LNCAP (cell line): ENCODE measurements at regions not wholly inside any gene's neighbourhood (a gene's known extent, or its start where the extent isn't known, plus 50 kb on each side); places are given as distances from the start of the nearest gene placed in this dataset.

Experiments
- TF ChIP-seq, protein P1 (sequence below): fragments of 450-650 bp; IDR thresholded peaks from 2 replicates; pipeline ENCODE4 v1.5.1; 2017; ENCODE audit warnings: mild to moderate bottlenecking

DNA sequence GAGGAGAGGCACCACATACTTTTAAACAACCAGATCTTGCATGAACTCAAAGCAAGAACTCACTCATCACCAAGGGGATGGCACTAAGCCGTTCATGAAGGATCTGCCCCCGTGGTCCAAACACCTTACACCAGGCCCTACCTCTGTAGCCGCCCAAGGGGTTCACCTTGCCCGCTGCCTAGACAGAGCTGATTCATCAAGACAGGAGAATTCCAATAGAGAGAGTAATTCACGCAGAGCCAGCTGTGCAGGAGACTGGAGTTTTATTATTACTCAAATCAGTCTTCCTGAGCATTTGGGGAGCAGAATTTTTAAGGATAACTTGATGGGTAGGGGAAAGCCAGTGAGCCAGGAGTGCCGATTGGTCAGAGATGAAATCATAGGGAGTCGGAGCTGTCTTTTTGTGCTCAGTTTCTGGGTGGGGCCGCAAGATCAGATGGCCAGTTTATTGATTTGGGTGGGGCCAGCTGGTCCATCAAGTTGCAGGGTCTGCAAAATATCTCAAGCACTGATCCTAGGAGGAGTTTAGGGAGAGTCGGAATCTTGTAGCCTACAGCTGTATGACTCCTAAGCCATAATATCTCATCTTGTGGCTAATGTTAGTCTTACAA, 364.7 kb downstream of the PCDH7 start:
- TF ChIP-seq, protein P1, sequence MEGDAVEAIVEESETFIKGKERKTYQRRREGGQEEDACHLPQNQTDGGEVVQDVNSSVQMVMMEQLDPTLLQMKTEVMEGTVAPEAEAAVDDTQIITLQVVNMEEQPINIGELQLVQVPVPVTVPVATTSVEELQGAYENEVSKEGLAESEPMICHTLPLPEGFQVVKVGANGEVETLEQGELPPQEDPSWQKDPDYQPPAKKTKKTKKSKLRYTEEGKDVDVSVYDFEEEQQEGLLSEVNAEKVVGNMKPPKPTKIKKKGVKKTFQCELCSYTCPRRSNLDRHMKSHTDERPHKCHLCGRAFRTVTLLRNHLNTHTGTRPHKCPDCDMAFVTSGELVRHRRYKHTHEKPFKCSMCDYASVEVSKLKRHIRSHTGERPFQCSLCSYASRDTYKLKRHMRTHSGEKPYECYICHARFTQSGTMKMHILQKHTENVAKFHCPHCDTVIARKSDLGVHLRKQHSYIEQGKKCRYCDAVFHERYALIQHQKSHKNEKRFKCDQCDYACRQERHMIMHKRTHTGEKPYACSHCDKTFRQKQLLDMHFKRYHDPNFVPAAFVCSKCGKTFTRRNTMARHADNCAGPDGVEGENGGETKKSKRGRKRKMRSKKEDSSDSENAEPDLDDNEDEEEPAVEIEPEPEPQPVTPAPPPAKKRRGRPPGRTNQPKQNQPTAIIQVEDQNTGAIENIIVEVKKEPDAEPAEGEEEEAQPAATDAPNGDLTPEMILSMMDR: no peak

DNA sequence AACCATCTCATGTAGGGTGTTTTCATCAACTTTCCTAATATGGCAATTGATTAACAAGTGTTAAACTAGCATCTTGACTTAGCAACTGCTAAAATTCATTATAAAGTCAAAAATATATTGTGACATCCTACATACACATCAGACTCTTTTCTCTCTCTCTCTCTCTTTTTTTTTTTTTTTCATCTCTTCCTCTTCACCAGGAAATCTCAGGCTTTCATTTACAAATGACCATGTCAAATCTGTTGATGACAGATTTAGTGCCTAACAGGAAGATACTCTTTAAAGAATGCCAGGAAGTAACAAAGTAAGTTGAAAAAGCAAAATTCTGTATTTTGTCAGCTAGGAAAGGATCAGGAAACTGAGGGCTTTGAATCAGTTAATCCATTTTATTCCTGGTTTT, 365.5 kb downstream of the PCDH7 start:
- TF ChIP-seq, protein P1: no peak

DNA sequence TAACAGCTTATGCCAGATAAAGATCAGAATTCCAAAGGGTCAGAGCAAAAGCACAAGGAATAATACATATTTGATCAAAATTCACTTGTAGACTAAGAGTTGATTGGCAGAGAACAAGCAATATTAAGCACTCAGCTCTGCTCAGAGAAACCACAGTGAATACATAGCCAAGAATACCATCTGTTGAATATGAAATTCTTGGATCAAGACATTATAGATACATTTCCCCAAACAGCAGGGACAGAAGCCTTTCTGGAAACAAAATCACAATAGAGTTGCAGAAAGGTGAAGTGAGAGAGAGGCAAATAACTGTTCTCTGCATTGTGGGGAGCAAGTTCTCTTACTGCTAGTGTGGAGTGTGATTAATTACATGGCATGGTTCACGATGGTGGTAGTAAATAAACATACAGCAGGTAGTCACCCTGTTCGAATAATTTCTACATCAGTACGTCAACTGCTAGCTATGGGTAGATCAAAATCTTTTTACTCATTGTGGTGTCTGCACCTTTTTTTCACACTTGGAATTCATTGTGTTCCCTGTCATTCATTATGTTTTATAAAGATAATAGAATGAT, 366.7 kb downstream of the PCDH7 start:
- TF ChIP-seq, protein P1: no peak

DNA sequence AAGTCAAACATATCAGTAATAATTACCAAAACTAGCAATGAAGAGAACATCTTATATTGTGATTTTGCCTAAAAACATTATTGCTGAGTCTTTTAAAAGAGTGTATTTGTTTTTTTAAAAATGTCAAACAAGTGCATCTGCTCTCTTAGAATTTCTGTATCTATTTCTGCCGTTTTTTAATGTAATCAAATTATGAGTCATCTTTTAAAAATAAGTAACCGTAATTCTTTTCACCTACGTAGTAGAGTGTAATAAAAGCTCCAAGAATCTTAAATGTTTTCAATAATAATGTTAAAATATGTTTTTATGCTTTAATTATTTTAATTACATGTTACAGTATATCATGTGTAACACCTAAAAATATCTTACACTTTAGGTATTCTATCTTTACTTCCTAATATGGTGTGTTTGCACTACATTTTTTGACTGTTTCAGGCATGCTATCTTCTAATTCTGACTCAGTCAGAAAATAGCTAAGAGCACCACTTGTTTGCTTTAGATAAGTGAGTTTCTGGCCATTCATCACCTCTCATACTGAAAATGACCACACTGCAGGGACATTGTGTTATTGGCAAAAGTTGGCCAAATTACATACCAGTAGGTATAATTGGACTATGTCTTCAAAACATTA, 368.5 kb downstream of the PCDH7 start:
- TF ChIP-seq, protein P1: no peak

DNA sequence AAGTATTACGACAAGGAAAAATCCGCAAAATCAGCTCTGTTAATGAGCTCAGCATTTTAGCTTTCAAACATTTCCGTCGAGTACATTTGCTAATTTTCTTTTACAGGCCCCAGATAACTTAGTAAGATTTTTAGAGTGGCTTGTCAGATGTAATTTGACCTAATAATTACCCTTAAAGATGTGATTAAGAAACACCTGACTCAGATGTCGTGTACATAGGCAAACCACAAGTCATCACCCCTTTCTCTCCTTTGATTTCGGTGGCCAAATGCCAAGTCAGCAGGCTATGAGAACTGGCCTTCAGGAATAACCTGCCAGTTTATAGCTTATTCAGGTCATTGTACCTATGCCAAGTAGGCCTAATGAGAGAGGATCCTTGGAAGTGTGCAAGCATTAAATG, 369.6 kb downstream of the PCDH7 start:
- TF ChIP-seq, protein P1: no peak

DNA sequence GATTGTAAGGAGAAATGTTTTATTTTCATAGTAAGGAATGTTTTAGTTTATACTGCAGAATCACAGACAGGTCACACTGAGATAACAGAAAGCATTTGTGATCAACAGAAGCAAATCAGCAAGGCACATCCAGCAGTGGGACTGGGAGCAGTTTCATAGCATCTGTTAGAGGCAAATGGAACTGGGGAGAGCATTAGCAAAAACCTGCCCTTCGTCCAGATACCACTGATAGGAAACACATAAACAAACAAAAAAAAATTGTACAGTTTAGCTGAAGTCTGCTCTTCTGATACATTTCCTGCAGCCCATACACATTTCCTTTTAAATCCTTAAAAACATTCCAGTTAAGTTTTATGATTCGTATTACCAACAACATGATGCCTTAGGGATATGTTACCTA, 374.3 kb downstream of the PCDH7 start:
- TF ChIP-seq, protein P1: no peak

DNA sequence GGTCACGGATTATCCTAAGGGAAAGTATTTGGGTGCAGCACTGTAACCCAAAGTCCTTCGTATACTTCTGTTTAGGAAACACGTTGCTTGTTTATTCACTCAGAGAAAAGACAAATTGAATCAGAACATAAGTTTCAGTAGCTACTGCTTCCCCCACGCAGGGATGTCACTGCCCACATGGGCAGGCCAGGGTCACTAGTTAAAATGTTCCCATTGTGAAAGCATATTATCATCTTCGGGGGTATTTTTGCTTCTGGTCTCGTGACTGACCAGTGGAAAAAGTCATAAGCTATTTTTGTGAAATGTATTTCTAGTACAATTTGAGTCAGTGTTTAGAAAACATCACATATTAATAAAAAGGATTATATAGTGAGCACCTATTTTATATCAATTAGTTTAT, 377.8 kb downstream of the PCDH7 start:
- TF ChIP-seq, protein P1: no peak
